PC-9 (cell line): ENCODE measurements at regions not wholly inside any gene's neighbourhood (a gene's known extent, or its start where the extent isn't known, plus 50 kb on each side); places are given as distances from the start of the nearest gene placed in this dataset.

Experiments
- BruUV-seq: library from RNA; stranded (reverse); fragments of 400-500 nt; replicated peaks from 2 replicates; lab custom pipeline; 2021; lab: Mats Ljungman, UMichigan
- CTCF ChIA-PET: fragments of 300-600 bp; sonication (Branson Sonifier 250); formaldehyde crosslinking; loops from one replicate; lab custom pipeline; 2022; ENCODE audit warnings: antibody characterized with exemption; lab: Charles Lee
- POLR2A ChIA-PET: fragments of 300-600 bp; sonication (Branson Sonifier 250); formaldehyde crosslinking; loops from one replicate; lab custom pipeline; 2022; ENCODE audit warnings: antibody characterized with exemption; ENCODE audit not compliant: unreplicated experiment; lab: Charles Lee
- DNase-seq, 2 experiments: peaks; one replicate each; pipeline versions ENCODE4 v3.0.0 to v3.0.0-alpha.2; 2015 to 2022; ENCODE audit warnings: mixed read lengths in 1 of 2
- H2AFZ ChIP-seq: fragments of 200-600 bp; sonication (generic); 2 replicates; pipeline ENCODE4 v1.8.1; 2017; ENCODE audit warnings: antibody characterized with exemption
- H3F3A ChIP-seq: fragments of 200-600 bp; sonication (generic); 2 replicates; pipeline ENCODE4 v1.8.1; 2017; ENCODE audit warnings: antibody characterized with exemption, mild to moderate bottlenecking, low read depth; ENCODE audit not compliant: insufficient read depth
- H3K27ac ChIP-seq: fragments of 200-600 bp; sonication (generic); 2 replicates; pipeline ENCODE4 v1.6.1; 2016; ENCODE audit warnings: mixed run types
- H3K27me3 ChIP-seq: fragments of 200-600 bp; sonication (generic); 2 replicates; pipeline ENCODE4 v1.6.1; 2016; ENCODE audit warnings: low read depth, mixed run types; ENCODE audit not compliant: insufficient read depth
- H3K36me3 ChIP-seq: fragments of 200-600 bp; sonication (generic); 2 replicates; pipeline ENCODE4 v1.6.1; 2016; ENCODE audit warnings: low read depth, mixed run types
- H3K4me1 ChIP-seq: fragments of 200-600 bp; sonication (generic); replicated peaks from 2 replicates; pipeline ENCODE4 v1.6.1; 2016; ENCODE audit warnings: mixed run types; ENCODE audit not compliant: insufficient read depth
- H3K4me2 ChIP-seq: fragments of 200-600 bp; sonication (generic); 2 replicates; pipeline ENCODE4 v1.6.1; 2017; ENCODE audit warnings: mixed run types
- H3K4me3 ChIP-seq: fragments of 200-600 bp; sonication (generic); 2 replicates; pipeline ENCODE4 v1.6.1; 2016; ENCODE audit warnings: mixed run types
- H3K79me2 ChIP-seq: fragments of 200-600 bp; sonication (generic); 2 replicates; pipeline ENCODE4 v1.6.1; 2017; ENCODE audit warnings: low read depth, mixed run types
- H3K9me2 ChIP-seq: fragments of 200-600 bp; sonication (generic); 2 replicates; pipeline ENCODE4 v1.8.1; 2017; ENCODE audit warnings: mild to moderate bottlenecking; ENCODE audit not compliant: insufficient read depth
- H3K9me3 ChIP-seq: fragments of 200-600 bp; sonication (generic); 2 replicates; pipeline ENCODE4 v1.8.1; 2016; ENCODE audit warnings: low read depth; ENCODE audit not compliant: insufficient read depth
- H4K20me1 ChIP-seq: fragments of 200-600 bp; sonication (generic); 2 replicates; pipeline ENCODE4 v1.8.1; 2017; ENCODE audit not compliant: insufficient read depth
- EZH2 ChIP-seq: fragments of 200-600 bp; sonication (generic); IDR thresholded peaks from 2 replicates; pipeline ENCODE4 v1.8.0; 2017; ENCODE audit warnings: antibody characterized with exemption, low read depth
- intact Hi-C: fragments of 100-400 bp; cut with micrococcal nuclease; formaldehyde crosslinking; loops from one replicate; pipeline ENCODE4 v1.10.0; 2022; ENCODE audit not compliant: unreplicated experiment
- TF ChIP-seq, protein P1 (sequence below): fragments of 200-600 bp; sonication (generic); conservative IDR thresholded peaks from 2 replicates; pipeline ENCODE4 v1.6.1; 2017; ENCODE audit warnings: mixed run types, antibody characterized with exemption, mild to moderate bottlenecking, moderate library complexity

DNA sequence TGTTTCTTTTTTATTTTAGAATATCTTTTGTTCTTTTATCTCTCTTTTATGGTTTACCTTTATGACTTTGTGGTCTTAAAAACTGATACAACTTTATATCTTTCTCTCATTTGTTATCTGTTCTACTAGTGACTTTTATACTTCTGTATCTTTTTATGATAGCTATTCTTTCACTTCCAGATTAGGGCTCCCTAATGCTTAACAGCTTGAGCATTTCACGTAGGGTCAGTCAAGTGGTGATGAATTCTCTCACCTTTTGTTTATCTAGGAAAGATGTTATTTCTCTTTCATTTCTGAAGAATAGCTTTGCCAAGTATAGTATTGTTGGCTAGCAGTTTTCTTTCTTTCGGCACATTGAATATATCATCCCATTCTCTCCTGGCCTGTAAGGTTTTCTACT, 123.6 kb downstream of the NUDT12 start:
- no TSS peak for BruUV-seq
- H3K27me3 ChIP-seq = no peaks in the 10 kb centered on the region
- H3K9me3 ChIP-seq = no peaks in the 10 kb centered on the region
- no peak overlapping the region for H3K27ac ChIP-seq
- no peak overlapping the region for H2AFZ ChIP-seq
- peaks cover 4% of the 10 kb centered on the region for H3K4me1 ChIP-seq
- no peak overlapping the region for H3K4me3 ChIP-seq
- ChIA-PET POLR2A (no interaction called here), CTCF (no interaction called here)
- no peak for DNase-seq
- H3K36me3 ChIP-seq = no peaks in the 10 kb centered on the region
- TF ChIP-seq, protein P1, sequence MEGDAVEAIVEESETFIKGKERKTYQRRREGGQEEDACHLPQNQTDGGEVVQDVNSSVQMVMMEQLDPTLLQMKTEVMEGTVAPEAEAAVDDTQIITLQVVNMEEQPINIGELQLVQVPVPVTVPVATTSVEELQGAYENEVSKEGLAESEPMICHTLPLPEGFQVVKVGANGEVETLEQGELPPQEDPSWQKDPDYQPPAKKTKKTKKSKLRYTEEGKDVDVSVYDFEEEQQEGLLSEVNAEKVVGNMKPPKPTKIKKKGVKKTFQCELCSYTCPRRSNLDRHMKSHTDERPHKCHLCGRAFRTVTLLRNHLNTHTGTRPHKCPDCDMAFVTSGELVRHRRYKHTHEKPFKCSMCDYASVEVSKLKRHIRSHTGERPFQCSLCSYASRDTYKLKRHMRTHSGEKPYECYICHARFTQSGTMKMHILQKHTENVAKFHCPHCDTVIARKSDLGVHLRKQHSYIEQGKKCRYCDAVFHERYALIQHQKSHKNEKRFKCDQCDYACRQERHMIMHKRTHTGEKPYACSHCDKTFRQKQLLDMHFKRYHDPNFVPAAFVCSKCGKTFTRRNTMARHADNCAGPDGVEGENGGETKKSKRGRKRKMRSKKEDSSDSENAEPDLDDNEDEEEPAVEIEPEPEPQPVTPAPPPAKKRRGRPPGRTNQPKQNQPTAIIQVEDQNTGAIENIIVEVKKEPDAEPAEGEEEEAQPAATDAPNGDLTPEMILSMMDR = no peak
- no peak for TF ChIP-seq EZH2
- intact Hi-C loops = no loop called here
- no peaks in the 10 kb centered on the region for H3K9me2 ChIP-seq
- H3F3A ChIP-seq = peaks cover 1% of the 10 kb centered on the region; the same call in 1 of the 2 replicates
- no peak overlapping the region for H3K4me2 ChIP-seq
- no peaks in the 10 kb centered on the region for H3K79me2 ChIP-seq
- no peaks in the 10 kb centered on the region for H4K20me1 ChIP-seq

GRCh38 chr5:103436656-103437055, 125.9 kb downstream of the NUDT12 start:
- intact Hi-C loops = no loop called here

GRCh38 chr5:103436112-103436511, 126.5 kb downstream of the NUDT12 start:
- Histone ChIP-seq H3K4me2 (no peak overlapping the region), H2AFZ (no peak overlapping the region), H3K27ac (no peak overlapping the region), H3K4me1 (no peaks in the 10 kb centered on the region), H3K36me3 (no peaks in the 10 kb centered on the region), H3F3A (no peaks in the 10 kb centered on the region), H3K27me3 (no peaks in the 10 kb centered on the region), H3K9me2 (no peaks in the 10 kb centered on the region), H4K20me1 (no peaks in the 10 kb centered on the region), H3K9me3 (no peaks in the 10 kb centered on the region), H3K79me2 (no peaks in the 10 kb centered on the region), H3K4me3 (no peak overlapping the region)
- POLR2A ChIA-PET = no interaction called here
- BruUV-seq = no TSS peak
- CTCF ChIA-PET = no interaction called here
- no peak for DNase-seq
- no peak for TF ChIP-seq EZH2
- intact Hi-C loops = no loop called here

More at GRCh38 chr5:103436656-103437055, 125.9 kb downstream of the NUDT12 start:
- no peaks in the 10 kb centered on the region for H3F3A ChIP-seq
- BruUV-seq = no TSS peak
- no peak overlapping the region for H3K4me2 ChIP-seq
- no peaks in the 10 kb centered on the region for H4K20me1 ChIP-seq
- H3K36me3 ChIP-seq = no peaks in the 10 kb centered on the region
- no peak for DNase-seq
- ChIA-PET CTCF (no interaction called here), POLR2A (no interaction called here)
- H3K4me3 ChIP-seq = no peak overlapping the region
- H3K27me3 ChIP-seq = no peaks in the 10 kb centered on the region
- TF ChIP-seq, protein P1 = no peak
- no peak for TF ChIP-seq EZH2
- no peaks in the 10 kb centered on the region for H3K79me2 ChIP-seq
- no peak overlapping the region for H2AFZ ChIP-seq
- no peak overlapping the region for H3K27ac ChIP-seq
- no peaks in the 10 kb centered on the region for H3K4me1 ChIP-seq
- no peaks in the 10 kb centered on the region for H3K9me3 ChIP-seq
- H3K9me2 ChIP-seq = no peaks in the 10 kb centered on the region
